B cell (primary cell): ENCODE measurements at regions not wholly inside any gene's neighbourhood (a gene's known extent, or its start where the extent isn't known, plus 50 kb on each side); places are given as distances from the start of the nearest gene placed in this dataset.

Experiments
- CTCF ChIP-seq: fragments of 200-600 bp; IDR thresholded peaks from one replicate; pipeline ENCODE4 v1.8.0; 2022; ENCODE audit warnings: antibody characterized with exemption, mild to moderate bottlenecking
- EZH2 ChIP-seq: IDR thresholded peaks from 2 replicates; pipeline ENCODE4 v1.6.1; 2012; ENCODE audit warnings: borderline replicate concordance, low read depth, mild to moderate bottlenecking, moderate library complexity, low read length; ENCODE audit not compliant: insufficient read depth, poor library complexity, severe bottlenecking

- TF ChIP-seq CTCF (no peak), EZH2 (no peak)
These were observed 116.9 kb downstream of the ACKR3 start for GRCh38 chr2:236686561-236686960.
